Activated naive CD8-positive, alpha-beta T cell treated with anti-CD3 and anti-CD28 coated beads, Interleukin-2, amount 10 ng/mL, durations not matched to agents 7 days and 5 days (primary cell): ENCODE measurements at regions not wholly inside any gene's neighbourhood (a gene's known extent, or its start where the extent isn't known, plus 50 kb on each side); places are given as distances from the start of the nearest gene placed in this dataset.
"Not testable (repeated sequence)": the region's sequence is repeated elsewhere in the genome, so short reads cannot be mapped to it uniquely, and the experiment has no call there.

Experiments
- ATAC-seq: fragments of 150-1000 bp; cut with Tn5 transposase; one replicate; pipeline ENCODE4 v1.10.0; 2021; ENCODE audit warnings: low read depth, moderate library complexity
- POLR2A ChIA-PET: fragments of 350-600 bp; sonication (Branson Sonifier 250); formaldehyde crosslinking; loops from one replicate; lab custom pipeline; 2021; ENCODE audit warnings: antibody characterized with exemption; lab: Charles Lee
- DNase-seq: peaks from one replicate; pipeline ENCODE4 v3.0.0; 2021
- H3K27ac Mint-ChIP-seq: one replicate; pipeline ENCODE4 v1.8.0; 2022; ENCODE audit warnings: mild to moderate bottlenecking, mixed read lengths
- H3K27me3 Mint-ChIP-seq: one replicate; pipeline ENCODE4 v1.8.0; 2022; ENCODE audit warnings: mild to moderate bottlenecking, moderate library complexity, mixed read lengths
- H3K36me3 Mint-ChIP-seq: one replicate; pipeline ENCODE4 v1.8.0; 2021; ENCODE audit warnings: mild to moderate bottlenecking, mixed read lengths
- H3K4me1 Mint-ChIP-seq: one replicate; pipeline ENCODE4 v1.8.0; 2021; ENCODE audit warnings: mixed read lengths
- H3K4me3 Mint-ChIP-seq: one replicate; pipeline ENCODE4 v1.8.0; 2022; ENCODE audit warnings: mild to moderate bottlenecking, moderate library complexity, mixed read lengths
- H3K9me3 Mint-ChIP-seq: one replicate; pipeline ENCODE4 v1.8.0; 2021; ENCODE audit warnings: mixed read lengths

GRCh38 chr3:110023022-110023421 lies 685.7 kb upstream of the DPPA4 start:
- H3K27me3 Mint-ChIP-seq, H3K36me3 Mint-ChIP-seq, H3K9me3 Mint-ChIP-seq, DNase-seq, ATAC-seq, H3K27ac Mint-ChIP-seq, H3K4me1 Mint-ChIP-seq, H3K4me3 Mint-ChIP-seq, POLR2A ChIA-PET: not testable (repeated sequence)

- Mint-ChIP-seq H3K4me3 (no peak overlapping the region), H3K9me3 (peaks cover 9% of the 10 kb centered on the region), H3K36me3 (no peaks in the 10 kb centered on the region), H3K27ac (no peak overlapping the region), H3K4me1 (no peaks in the 10 kb centered on the region), H3K27me3 (no peaks in the 10 kb centered on the region)
- ATAC-seq = no peak
- POLR2A ChIA-PET = no interaction called here
- no peak for DNase-seq
These were observed 689.1 kb upstream of the DPPA4 start for GRCh38 chr3:110026421-110026820.

GRCh38 chr3:110027446-110028080 lies 690.2 kb upstream of the DPPA4 start:
- Mint-ChIP-seq H3K27ac (no peak overlapping the region), H3K9me3 (peaks cover 9% of the 10 kb centered on the region), H3K27me3 (no peaks in the 10 kb centered on the region), H3K4me1 (no peaks in the 10 kb centered on the region), H3K4me3 (no peak overlapping the region), H3K36me3 (no peaks in the 10 kb centered on the region)
- ATAC-seq = no peak
- no peak for DNase-seq
- POLR2A ChIA-PET = no interaction called here

GRCh38 chr3:110031975-110032374 lies 694.6 kb upstream of the DPPA4 start:
- no peaks in the 10 kb centered on the region for H3K4me1 Mint-ChIP-seq

GRCh38 chr3:110059431-110059830 lies 722.1 kb upstream of the DPPA4 start:
- POLR2A ChIA-PET = no interaction called here
- ATAC-seq (no peak), DNase-seq (no peak)
- no peaks in the 10 kb centered on the region for H3K4me1 Mint-ChIP-seq
- H3K4me3 Mint-ChIP-seq = no peak overlapping the region
- H3K27ac Mint-ChIP-seq = no peak overlapping the region
- no peaks in the 10 kb centered on the region for H3K27me3 Mint-ChIP-seq
- no peaks in the 10 kb centered on the region for H3K36me3 Mint-ChIP-seq
- no peaks in the 10 kb centered on the region for H3K9me3 Mint-ChIP-seq

More at GRCh38 chr3:110031975-110032374, 694.6 kb upstream of the DPPA4 start:
- H3K27ac Mint-ChIP-seq = no peak overlapping the region
- H3K4me3 Mint-ChIP-seq = no peak overlapping the region
- DNase-seq = no peak
- no peak for ATAC-seq
- POLR2A ChIA-PET = no interaction called here
- H3K36me3 Mint-ChIP-seq = no peaks in the 10 kb centered on the region
- peaks cover 1% of the 10 kb centered on the region for H3K9me3 Mint-ChIP-seq
- no peaks in the 10 kb centered on the region for H3K27me3 Mint-ChIP-seq

GRCh38 chr3:110062716-110063115 lies 725.4 kb upstream of the DPPA4 start:
- POLR2A ChIA-PET = no interaction called here
- H3K27me3 Mint-ChIP-seq = no peaks in the 10 kb centered on the region
- H3K36me3 Mint-ChIP-seq = no peaks in the 10 kb centered on the region
- ATAC-seq = no peak
- no peaks in the 10 kb centered on the region for H3K9me3 Mint-ChIP-seq
- no peak for DNase-seq
- H3K27ac Mint-ChIP-seq = no peak overlapping the region
- no peak overlapping the region for H3K4me3 Mint-ChIP-seq
- no peaks in the 10 kb centered on the region for H3K4me1 Mint-ChIP-seq

- Mint-ChIP-seq H3K4me3 (no peak overlapping the region), H3K36me3 (no peaks in the 10 kb centered on the region), H3K9me3 (no peaks in the 10 kb centered on the region), H3K4me1 (no peaks in the 10 kb centered on the region), H3K27ac (no peak overlapping the region), H3K27me3 (no peaks in the 10 kb centered on the region)
- DNase-seq (no peak), ATAC-seq (no peak)
- POLR2A ChIA-PET = no interaction called here
These were observed 725.8 kb upstream of the DPPA4 start for GRCh38 chr3:110063178-110063577.

GRCh38 chr3:110066206-110066605 lies 728.9 kb upstream of the DPPA4 start:
- H3K4me3 Mint-ChIP-seq = no peak overlapping the region
- H3K27me3 Mint-ChIP-seq = no peaks in the 10 kb centered on the region
- no peak overlapping the region for H3K27ac Mint-ChIP-seq
- H3K9me3 Mint-ChIP-seq = no peaks in the 10 kb centered on the region
- no peak for DNase-seq
- ATAC-seq = no peak
- no peaks in the 10 kb centered on the region for H3K36me3 Mint-ChIP-seq
- H3K4me1 Mint-ChIP-seq = no peaks in the 10 kb centered on the region
- POLR2A ChIA-PET = no interaction called here

GRCh38 chr3:110067527-110067926 lies 730.2 kb upstream of the DPPA4 start:
- Mint-ChIP-seq H3K4me3 (no peak overlapping the region), H3K27me3 (no peaks in the 10 kb centered on the region), H3K4me1 (no peaks in the 10 kb centered on the region), H3K9me3 (peaks cover 2% of the 10 kb centered on the region), H3K36me3 (no peaks in the 10 kb centered on the region), H3K27ac (no peak overlapping the region)
- no peak for ATAC-seq
- DNase-seq = no peak
- POLR2A ChIA-PET = no interaction called here

GRCh38 chr3:110069761-110070160 lies 732.4 kb upstream of the DPPA4 start:
- Mint-ChIP-seq H3K4me1 (no peaks in the 10 kb centered on the region), H3K27me3 (no peaks in the 10 kb centered on the region), H3K27ac (no peak overlapping the region), H3K4me3 (no peak overlapping the region), H3K36me3 (no peaks in the 10 kb centered on the region), H3K9me3 (peaks cover 2% of the 10 kb centered on the region)
- ATAC-seq = no peak
- POLR2A ChIA-PET = no interaction called here
- no peak for DNase-seq

- H3K27ac Mint-ChIP-seq = no peak overlapping the region
- no peaks in the 10 kb centered on the region for H3K27me3 Mint-ChIP-seq
- POLR2A ChIA-PET = no interaction called here
- no peaks in the 10 kb centered on the region for H3K4me1 Mint-ChIP-seq
- DNase-seq (no peak), ATAC-seq (no peak)
- no peak overlapping the region for H3K4me3 Mint-ChIP-seq
- no peaks in the 10 kb centered on the region for H3K36me3 Mint-ChIP-seq
- peaks cover 2% of the 10 kb centered on the region for H3K9me3 Mint-ChIP-seq
These were observed 733.0 kb upstream of the DPPA4 start for GRCh38 chr3:110070161-110070916.

- POLR2A ChIA-PET = no interaction called here
- H3K27me3 Mint-ChIP-seq = no peaks in the 10 kb centered on the region
- no peak overlapping the region for H3K4me3 Mint-ChIP-seq
- no peaks in the 10 kb centered on the region for H3K4me1 Mint-ChIP-seq
- DNase-seq = no peak
- no peak overlapping the region for H3K27ac Mint-ChIP-seq
- H3K9me3 Mint-ChIP-seq = peaks cover 2% of the 10 kb centered on the region
- H3K36me3 Mint-ChIP-seq = no peaks in the 10 kb centered on the region
- ATAC-seq = no peak
These were observed 736.7 kb upstream of the DPPA4 start for GRCh38 chr3:110074095-110074494.

GRCh38 chr3:110077093-110077492 lies 739.7 kb upstream of the DPPA4 start:
- Mint-ChIP-seq H3K36me3 (no peaks in the 10 kb centered on the region), H3K9me3 (no peaks in the 10 kb centered on the region), H3K4me1 (no peaks in the 10 kb centered on the region), H3K27ac (no peak overlapping the region), H3K27me3 (no peaks in the 10 kb centered on the region), H3K4me3 (no peak overlapping the region)
- no peak for DNase-seq
- POLR2A ChIA-PET = no interaction called here
- no peak for ATAC-seq

GRCh38 chr3:110093411-110093810 lies 756.1 kb upstream of the DPPA4 start:
- no peaks in the 10 kb centered on the region for H3K4me1 Mint-ChIP-seq
- no peak overlapping the region for H3K27ac Mint-ChIP-seq
- no peaks in the 10 kb centered on the region for H3K27me3 Mint-ChIP-seq
- peaks cover 3% of the 10 kb centered on the region for H3K9me3 Mint-ChIP-seq
- DNase-seq (no peak), ATAC-seq (no peak)
- H3K36me3 Mint-ChIP-seq = no peaks in the 10 kb centered on the region
- no peak overlapping the region for H3K4me3 Mint-ChIP-seq
- POLR2A ChIA-PET = no interaction called here
